ENCODE measurements at regions not wholly inside any gene's neighbourhood (a gene's known extent, or its start where the extent isn't known, plus 50 kb on each side); places are given as distances from the start of the nearest gene placed in this dataset.
"Not testable (repeated sequence)": the region's sequence is repeated elsewhere in the genome, so short reads cannot be mapped to it uniquely, and the experiment has no call there.

DNA sequence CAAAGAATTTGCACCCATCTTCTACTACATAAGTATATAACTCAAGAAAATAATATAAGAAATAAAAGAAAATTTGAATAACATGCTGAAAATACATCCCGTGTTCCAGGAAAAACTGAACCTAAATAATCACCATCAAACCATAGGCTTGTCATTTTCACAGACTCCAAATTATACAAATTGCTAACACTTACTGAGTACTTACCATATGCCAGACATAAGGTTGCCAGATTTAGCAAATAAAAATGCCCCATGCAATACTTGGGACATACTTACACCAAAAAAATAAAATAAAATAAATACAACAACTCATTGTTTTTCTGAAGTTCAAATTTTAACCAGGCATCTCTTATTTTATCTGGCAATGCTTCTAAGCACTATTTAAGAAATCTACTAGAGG, 760.4 kb upstream of the SEMA6D start:
- DNase-seq (ENCODE audit: low spot score) = no peak

GRCh38 chr15:46960581-46960980, 756.7 kb upstream of the SEMA6D start:
- DNase-seq (ENCODE audit: low spot score) = no peak

- no peak for DNase-seq (ENCODE audit: low spot score)
These were observed 755.5 kb upstream of the SEMA6D start for GRCh38 chr15:46961795-46962194.

- DNase-seq (ENCODE audit: low spot score) = not testable (repeated sequence)
These were observed 729.2 kb upstream of the SEMA6D start for GRCh38 chr15:46988055-46988454.

- DNase-seq (ENCODE audit: low spot score) = no peak
These were observed 720.9 kb upstream of the SEMA6D start for GRCh38 chr15:46996359-46996758.

DNA sequence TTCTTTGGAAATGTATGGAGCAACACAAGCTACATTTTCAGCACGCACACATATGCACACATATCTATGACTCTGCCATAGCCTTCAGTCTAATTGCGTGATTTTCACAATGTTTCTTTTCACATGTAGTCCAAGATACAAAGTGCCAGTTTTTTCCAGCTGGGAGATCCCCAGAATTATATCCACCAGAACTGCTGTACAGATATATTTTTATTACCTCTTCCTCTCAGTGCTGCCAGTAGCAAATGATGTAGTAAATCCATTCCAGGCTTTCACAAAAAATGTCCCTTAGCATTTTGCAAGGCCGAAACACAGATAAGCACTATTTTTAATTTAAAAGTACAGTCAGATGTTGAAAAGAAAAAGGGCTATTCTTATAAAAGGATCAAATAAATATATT, 719.8 kb upstream of the SEMA6D start:
- DNase-seq (ENCODE audit: low spot score) = no peak

DNA sequence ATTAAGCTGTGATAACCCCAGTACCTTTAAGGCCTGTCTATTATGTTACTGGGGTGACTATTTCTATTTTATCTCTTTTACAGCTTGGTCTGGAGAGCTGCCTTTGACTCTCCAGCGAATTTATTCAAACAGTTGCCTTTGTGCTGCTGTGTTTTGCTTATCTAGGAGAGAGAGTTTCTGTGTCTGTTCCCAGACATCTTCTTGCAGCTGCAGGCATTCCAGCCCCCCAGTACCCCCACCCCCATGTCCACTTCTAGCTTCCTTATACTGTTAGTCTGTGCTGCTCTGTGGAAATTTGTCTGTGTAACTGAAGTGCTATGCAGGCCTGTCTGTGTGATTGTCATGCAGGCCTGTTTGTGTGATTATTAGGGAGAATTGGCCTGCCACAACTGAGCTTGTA, 713.7 kb upstream of the SEMA6D start:
- no peak for DNase-seq (ENCODE audit: low spot score)

DNA sequence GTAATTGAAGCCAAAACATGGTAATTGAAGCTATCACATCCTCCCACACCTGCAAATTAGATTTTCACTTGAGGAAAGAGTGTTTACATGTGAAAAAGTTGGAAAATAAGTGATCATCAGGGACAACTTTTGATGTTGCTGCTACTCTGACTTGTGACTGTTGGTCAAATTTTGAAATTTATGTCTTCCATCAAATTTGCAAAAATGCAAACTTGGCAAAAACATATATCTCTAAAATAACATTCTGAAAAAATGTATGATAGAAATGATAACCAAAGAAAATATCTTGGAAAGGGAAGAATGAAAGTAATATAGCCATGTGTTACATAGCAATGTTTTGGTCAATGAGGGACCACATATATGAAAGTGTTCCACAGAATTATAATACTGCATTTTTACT, 703.9 kb upstream of the SEMA6D start:
- DNase-seq (ENCODE audit: low spot score) = no peak

- DNase-seq (ENCODE audit: low spot score) = no peak
These were observed 689.9 kb upstream of the SEMA6D start for GRCh38 chr15:47027322-47027946.

- DNase-seq (ENCODE audit: low spot score) = no peak
These were observed 681.6 kb upstream of the SEMA6D start for GRCh38 chr15:47035475-47036406.

GRCh38 chr15:47037003-47037402, 680.3 kb upstream of the SEMA6D start:
- DNase-seq (ENCODE audit: low spot score) = no peak

DNA sequence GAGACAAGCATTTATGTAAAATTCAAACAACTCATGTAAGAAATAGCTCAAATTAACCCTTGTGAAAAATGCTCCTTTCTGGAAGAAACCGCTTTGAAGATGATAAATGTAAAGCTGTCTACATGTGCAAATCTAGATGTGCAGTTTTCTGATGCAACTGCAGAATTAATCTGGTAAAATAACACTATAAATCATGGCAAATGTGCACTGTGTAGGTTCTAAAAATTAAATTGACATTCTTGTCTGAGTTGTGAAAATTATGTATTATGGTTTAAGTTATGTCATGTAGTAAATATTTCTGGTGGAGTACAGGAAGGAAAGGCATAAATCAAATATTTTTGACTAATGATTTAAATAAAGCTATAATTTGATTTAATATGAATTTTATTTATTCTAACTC, 678.1 kb upstream of the SEMA6D start:
- no peak for DNase-seq (ENCODE audit: low spot score)

DNA sequence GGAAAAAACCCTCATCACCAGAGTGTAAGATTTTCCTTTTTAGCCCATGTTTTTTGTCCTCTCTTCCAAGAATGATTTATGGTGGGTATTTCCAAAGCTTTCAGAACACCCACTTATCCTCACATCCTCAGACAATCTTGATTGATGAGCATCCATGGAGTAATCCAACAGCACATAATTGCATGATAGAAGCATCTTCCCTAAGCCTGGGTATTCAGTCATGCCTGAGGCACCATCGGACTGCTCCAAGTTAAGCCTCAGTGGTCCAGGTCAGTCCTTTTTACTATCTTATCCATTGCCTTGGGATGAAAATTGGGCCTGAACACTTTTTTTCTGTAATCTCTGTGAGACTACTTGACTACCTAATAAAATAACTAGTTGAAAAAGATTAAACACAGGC, 676.0 kb upstream of the SEMA6D start:
- DNase-seq (ENCODE audit: low spot score) = no peak

DNA sequence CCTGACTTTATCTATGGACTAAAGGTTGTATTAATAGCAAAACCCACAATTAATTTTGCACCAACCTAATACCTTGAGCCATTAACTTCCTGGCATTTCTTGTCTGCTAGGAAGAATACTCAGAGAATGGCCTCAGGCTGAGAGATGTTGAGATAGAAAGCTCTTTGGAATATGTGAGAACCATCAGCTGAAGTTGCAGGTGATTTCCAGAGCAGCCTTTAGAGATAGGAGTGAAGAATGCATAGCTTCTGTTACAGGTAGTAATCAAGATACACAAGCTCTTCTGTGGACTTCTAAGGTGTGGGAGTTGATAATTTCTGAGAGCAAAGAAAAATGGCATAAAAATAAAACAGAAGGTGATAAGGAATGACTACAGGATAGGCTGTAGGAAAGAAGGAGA, 669.3 kb upstream of the SEMA6D start:
- not testable (repeated sequence) for DNase-seq (ENCODE audit: low spot score)

DNA sequence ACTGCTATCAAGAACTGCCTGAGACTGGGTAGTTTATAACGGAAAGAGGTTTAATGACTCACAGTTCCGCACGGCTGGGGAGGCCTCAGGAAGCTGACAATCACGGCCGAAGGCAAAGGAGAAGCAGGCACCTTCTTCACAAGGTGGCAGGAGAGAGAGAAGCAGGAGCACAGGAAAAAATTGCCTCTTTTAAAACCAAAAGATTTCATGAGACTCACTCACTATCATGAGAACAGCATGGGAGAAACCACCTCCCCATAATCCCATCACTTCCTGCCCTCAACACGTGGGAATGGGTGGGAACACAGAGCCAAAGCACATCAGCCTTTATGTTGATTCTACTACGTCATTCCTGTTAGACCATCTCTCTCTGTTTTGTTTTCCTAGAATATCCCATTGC, 650.9 kb upstream of the SEMA6D start:
- no peak for DNase-seq (ENCODE audit: low spot score)

- DNase-seq (ENCODE audit: low spot score) = not testable (repeated sequence)
These were observed 639.5 kb upstream of the SEMA6D start for GRCh38 chr15:47077846-47078245.

- no peak for DNase-seq (ENCODE audit: low spot score)
These were observed 621.5 kb upstream of the SEMA6D start for GRCh38 chr15:47095833-47096232.

GRCh38 chr15:47098526-47098925, 618.8 kb upstream of the SEMA6D start:
- not testable (repeated sequence) for DNase-seq (ENCODE audit: low spot score)

- DNase-seq (ENCODE audit: low spot score) = not testable (repeated sequence)
These were observed 617.5 kb upstream of the SEMA6D start for GRCh38 chr15:47099801-47100200.

- DNase-seq (ENCODE audit: low spot score) = not testable (repeated sequence)
These were observed 608.5 kb upstream of the SEMA6D start for GRCh38 chr15:47108800-47109199.

- DNase-seq (ENCODE audit: low spot score) = no peak
These were observed 600.6 kb upstream of the SEMA6D start for GRCh38 chr15:47116698-47117097.

GRCh38 chr15:47119349-47119748, 598.0 kb upstream of the SEMA6D start:
- no peak for DNase-seq (ENCODE audit: low spot score)

DNA sequence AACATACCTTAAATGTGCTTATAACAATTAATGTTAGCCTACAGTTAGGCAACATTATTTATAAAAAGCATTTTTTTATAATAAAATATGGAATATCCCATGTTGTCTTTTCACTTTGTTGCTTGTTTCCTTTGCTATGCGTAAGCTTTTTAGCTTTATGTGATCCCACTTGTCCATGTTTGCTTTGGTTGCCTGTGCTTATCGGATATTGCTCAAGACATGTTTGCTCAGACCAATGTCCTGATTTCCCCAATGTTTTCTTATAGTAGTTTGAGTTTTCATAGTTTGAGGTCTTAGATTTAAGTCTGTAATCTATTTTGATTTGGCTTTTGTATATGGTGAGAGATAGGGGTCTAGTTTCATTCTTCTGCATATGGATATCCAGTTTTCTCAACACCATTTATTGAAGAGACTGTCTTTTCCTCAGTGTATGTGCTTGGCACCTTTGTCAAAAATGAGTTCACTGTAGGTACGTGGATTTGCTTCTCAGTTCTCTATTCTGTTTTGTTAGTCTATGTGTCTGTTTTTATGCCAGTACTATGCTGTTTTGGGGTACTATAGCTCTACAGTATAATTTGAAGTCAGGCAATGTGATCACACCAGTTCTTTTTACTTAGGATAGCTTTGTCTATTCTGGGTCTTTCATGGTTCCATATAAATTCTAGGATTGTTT, 592.7 kb upstream of the SEMA6D start:
- DNase-seq (ENCODE audit: low spot score) = no peak
